AG04450 (cell line): ENCODE measurements at regions not wholly inside any gene's neighbourhood (a gene's known extent, or its start where the extent isn't known, plus 50 kb on each side); places are given as distances from the start of the nearest gene placed in this dataset.

ENCODE experiments used
- CTCF ChIA-PET: fragments of 300-600, 350-600 bp; formaldehyde crosslinking; extraction: SDS; loops from one replicate; lab custom pipeline; 2022; ENCODE audit warnings: antibody characterized with exemption, inconsistent platforms; lab: Charles Lee
- POLR2A ChIA-PET: fragments of 350-600 bp; formaldehyde crosslinking; extraction: SDS; loops from one replicate; lab custom pipeline; 2021; ENCODE audit warnings: antibody characterized with exemption, inconsistent platforms; lab: Yijun Ruan, JAX
- DNase-seq: peaks from one replicate; pipeline ENCODE4 v3.0.0-alpha.2; 2011; ENCODE audit warnings: low read depth, low spot score
- H3K27ac ChIP-seq: one replicate; pipeline ENCODE4 v1.5.1; 2012; ENCODE audit warnings: low read depth, low read length, control low read depth
- H3K27me3 ChIP-seq: one replicate; pipeline ENCODE4 v1.6.0; 2012; ENCODE audit warnings: low read length; ENCODE audit not compliant: control insufficient read depth, insufficient read depth
- H3K4me3 ChIP-seq: 2 replicates; pipeline ENCODE4 v1.5.1; 2011; ENCODE audit warnings: mild to moderate bottlenecking, low read depth, low read length, control low read depth
- H3K9me3 ChIP-seq: 2 replicates; pipeline ENCODE4 v1.5.1; 2012; ENCODE audit warnings: low read length; ENCODE audit not compliant: control insufficient read depth, insufficient read depth
- TF ChIP-seq, protein P1 (sequence below): IDR thresholded peaks from 2 replicates; pipeline ENCODE4 v1.5.1; 2011; ENCODE audit warnings: low read depth, low read length, control low read depth, inconsistent platforms

DNA sequence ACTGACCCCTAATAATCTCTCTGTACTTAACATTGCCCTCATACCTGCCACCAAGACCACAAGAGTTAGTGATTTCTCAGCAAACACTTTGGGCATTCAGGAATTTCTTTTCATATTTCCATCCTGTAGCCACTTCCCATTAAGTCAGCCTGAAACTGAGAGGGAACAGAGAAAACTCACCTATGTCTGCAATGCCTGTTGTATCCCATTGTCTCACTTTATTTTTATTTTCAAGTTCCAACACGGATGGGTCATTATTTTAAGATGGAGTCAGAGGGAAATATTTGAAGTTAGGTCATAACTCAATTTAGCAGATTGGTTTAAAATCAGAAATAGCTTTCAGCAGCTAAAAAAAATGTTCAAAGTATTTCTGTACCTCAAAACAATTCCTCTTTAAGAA, 937.8 kb upstream of the CHORDC1 start:
- Histone ChIP-seq H3K9me3 (no peaks in the 10 kb centered on the region), H3K27ac (no peak overlapping the region), H3K27me3 (no peaks in the 10 kb centered on the region), H3K4me3 (no peak overlapping the region)
- no peak for DNase-seq
- TF ChIP-seq, protein P1, sequence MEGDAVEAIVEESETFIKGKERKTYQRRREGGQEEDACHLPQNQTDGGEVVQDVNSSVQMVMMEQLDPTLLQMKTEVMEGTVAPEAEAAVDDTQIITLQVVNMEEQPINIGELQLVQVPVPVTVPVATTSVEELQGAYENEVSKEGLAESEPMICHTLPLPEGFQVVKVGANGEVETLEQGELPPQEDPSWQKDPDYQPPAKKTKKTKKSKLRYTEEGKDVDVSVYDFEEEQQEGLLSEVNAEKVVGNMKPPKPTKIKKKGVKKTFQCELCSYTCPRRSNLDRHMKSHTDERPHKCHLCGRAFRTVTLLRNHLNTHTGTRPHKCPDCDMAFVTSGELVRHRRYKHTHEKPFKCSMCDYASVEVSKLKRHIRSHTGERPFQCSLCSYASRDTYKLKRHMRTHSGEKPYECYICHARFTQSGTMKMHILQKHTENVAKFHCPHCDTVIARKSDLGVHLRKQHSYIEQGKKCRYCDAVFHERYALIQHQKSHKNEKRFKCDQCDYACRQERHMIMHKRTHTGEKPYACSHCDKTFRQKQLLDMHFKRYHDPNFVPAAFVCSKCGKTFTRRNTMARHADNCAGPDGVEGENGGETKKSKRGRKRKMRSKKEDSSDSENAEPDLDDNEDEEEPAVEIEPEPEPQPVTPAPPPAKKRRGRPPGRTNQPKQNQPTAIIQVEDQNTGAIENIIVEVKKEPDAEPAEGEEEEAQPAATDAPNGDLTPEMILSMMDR: no peak
- POLR2A ChIA-PET: no interaction called here
- CTCF ChIA-PET: no interaction called here

DNA sequence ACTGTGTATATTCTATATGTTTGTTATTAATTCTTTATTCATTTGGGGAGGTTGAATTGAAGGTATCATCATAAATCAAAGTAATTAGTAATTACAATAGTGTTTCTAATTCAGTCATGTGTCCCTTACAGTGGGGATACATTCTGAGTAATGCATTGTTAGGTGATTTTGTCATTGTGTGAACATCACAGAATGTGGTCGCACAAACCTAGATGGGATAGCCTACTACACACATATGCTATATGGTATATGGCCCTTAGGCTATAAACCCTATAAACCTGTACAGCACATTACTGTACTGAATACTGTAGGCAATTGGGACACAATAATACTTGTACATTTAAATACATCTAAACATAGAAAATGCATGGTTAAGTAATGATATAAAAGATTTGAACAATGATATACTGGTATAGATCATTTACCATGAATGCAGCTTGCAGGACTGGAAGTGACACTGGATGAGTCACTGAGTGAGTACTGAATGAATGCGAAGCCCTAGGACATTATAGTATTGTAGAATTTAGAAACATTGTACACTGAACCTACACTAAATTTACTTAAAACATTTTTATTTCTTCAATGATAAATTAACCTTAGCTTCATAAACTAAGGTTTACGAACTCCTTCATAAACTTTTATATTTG, 936.2 kb upstream of the CHORDC1 start:
- POLR2A ChIA-PET: no interaction called here
- CTCF ChIA-PET: interaction anchor here (0.5 kb wide), 1 partner anchor 14 kb away, joined by 3 read pairs; no protein-coding TSS in a partner anchor
- no peak for DNase-seq

DNA sequence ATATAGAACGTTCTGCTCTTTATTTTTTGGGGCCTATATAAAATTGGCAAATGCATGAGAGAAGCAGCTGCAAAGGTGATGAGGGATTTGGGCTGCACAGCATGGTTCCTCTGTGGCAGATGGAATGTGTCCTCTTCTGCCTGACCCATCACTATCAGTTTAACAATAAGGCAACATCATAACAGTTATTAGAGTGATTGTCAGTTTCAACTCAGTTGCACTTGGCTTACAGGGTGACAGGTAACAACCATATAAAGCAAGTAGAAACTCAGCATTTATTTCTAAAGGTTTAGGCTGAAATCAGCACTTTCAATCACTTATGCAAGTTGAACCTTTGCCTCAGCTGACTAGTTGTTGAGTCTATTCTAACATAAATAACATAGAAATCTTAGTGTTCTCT, 935.4 kb upstream of the CHORDC1 start:
- no peak overlapping the region for H3K4me3 ChIP-seq
- DNase-seq: no peak
- no peak overlapping the region for H3K27ac ChIP-seq
- ChIA-PET CTCF (no interaction called here), POLR2A (no interaction called here)
- H3K9me3 ChIP-seq: no peaks in the 10 kb centered on the region
- TF ChIP-seq, protein P1: no peak
- no peaks in the 10 kb centered on the region for H3K27me3 ChIP-seq

More for the DNA sequence above, 936.2 kb upstream of the CHORDC1 start:
- no peak overlapping the region for H3K27ac ChIP-seq
- no peak overlapping the region for H3K4me3 ChIP-seq
- H3K27me3 ChIP-seq: no peaks in the 10 kb centered on the region
- TF ChIP-seq, protein P1: no peak
- H3K9me3 ChIP-seq: no peaks in the 10 kb centered on the region

DNA sequence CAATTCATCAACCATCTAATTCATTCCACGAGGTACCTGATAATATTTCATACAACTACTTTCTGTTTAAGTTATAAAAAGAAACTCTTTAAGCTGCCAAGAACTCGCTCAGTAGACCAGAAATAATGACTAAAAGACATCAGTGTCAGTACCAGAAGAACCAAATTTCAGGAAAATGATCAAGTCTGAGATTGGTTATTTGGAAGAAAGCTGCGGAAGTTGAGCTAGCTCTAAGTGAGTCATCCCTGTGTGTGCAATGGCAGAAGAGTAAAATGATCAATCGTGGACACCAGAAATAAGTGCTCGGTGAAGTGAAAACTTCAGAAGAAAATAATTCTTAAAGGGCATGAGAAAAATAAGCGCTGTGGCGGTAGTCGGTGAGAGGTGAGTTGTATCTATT, 933.2 kb upstream of the CHORDC1 start:
- Histone ChIP-seq H3K9me3 (no peaks in the 10 kb centered on the region), H3K4me3 (no peak overlapping the region), H3K27me3 (no peaks in the 10 kb centered on the region), H3K27ac (no peak overlapping the region)
- POLR2A ChIA-PET: no interaction called here
- DNase-seq: no peak
- TF ChIP-seq, protein P1: no peak
- CTCF ChIA-PET: no interaction called here

DNA sequence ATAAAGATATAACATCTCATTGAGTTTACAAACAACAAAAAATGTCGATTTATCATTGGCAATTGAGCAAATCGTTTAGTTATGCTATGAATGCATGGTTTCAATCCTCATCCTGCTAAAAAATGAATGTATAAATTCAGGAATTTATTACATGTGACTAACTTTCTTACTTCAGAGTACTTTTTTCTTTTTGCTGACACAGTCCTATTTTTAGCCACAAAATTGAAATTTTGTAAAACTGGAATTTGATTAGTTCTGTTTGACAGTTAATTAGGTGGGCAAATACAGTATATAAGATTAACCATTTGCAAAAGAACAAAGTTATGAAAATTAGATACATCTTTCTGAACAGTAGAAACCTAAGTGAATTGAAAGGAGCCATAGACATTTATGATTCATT, 925.0 kb upstream of the CHORDC1 start:
- TF ChIP-seq, protein P1: no peak
- DNase-seq: no peak
- H3K27me3 ChIP-seq: no peaks in the 10 kb centered on the region
- H3K9me3 ChIP-seq: no peaks in the 10 kb centered on the region
- ChIA-PET POLR2A (no interaction called here), CTCF (no interaction called here)
- H3K4me3 ChIP-seq: no peak overlapping the region
- no peak overlapping the region for H3K27ac ChIP-seq
